IMR-90 (cell line): ENCODE measurements at regions not wholly inside any gene's neighbourhood (a gene's known extent, or its start where the extent isn't known, plus 50 kb on each side); places are given as distances from the start of the nearest gene placed in this dataset.

Source experiments
- CEBPB ChIP-seq: IDR thresholded peaks from 2 replicates; pipeline ENCODE4 v1.6.1; 2012; ENCODE audit warnings: low read depth, low read length, improper control_type of control experiment
- FOS ChIP-seq: fragments of 150-350 bp; IDR thresholded peaks from 2 replicates; pipeline ENCODE4 v1.6.1; 2016; ENCODE audit warnings: low read depth, low read length
- NFE2L2 ChIP-seq: fragments of 150-350 bp; IDR thresholded peaks from 2 replicates; pipeline ENCODE4 v1.6.1; 2016; ENCODE audit warnings: low read depth, mild to moderate bottlenecking, low read length
- POLR2A ChIP-seq: IDR thresholded peaks from 2 replicates; pipeline ENCODE4 v1.6.1; 2012; ENCODE audit warnings: mild to moderate bottlenecking, low read depth, low read length
- RAD21 ChIP-seq: IDR thresholded peaks from 2 replicates; pipeline ENCODE4 v1.6.1; 2012; ENCODE audit warnings: low read length, improper control_type of control experiment
- RCOR1 ChIP-seq: IDR thresholded peaks from 2 replicates; pipeline ENCODE4 v1.6.1; 2012; ENCODE audit warnings: mild to moderate bottlenecking, low read length, improper control_type of control experiment; ENCODE audit not compliant: insufficient replicate concordance
- RFX5 ChIP-seq: IDR thresholded peaks from 2 replicates; pipeline ENCODE4 v1.8.0; 2012; ENCODE audit warnings: low read depth, mild to moderate bottlenecking, low read length, moderate library complexity
- TF ChIP-seq, protein P1 (sequence below): fragments of 150-350 bp; IDR thresholded peaks from 2 replicates; pipeline ENCODE4 v1.6.1; 2017; ENCODE audit warnings: mild to moderate bottlenecking, antibody characterized with exemption, low read length, low read depth
- TF ChIP-seq, protein P2 (sequence below): conservative IDR thresholded peaks from 2 replicates; pipeline ENCODE4 v1.5.1; 2012; ENCODE audit warnings: mild to moderate bottlenecking, low read depth, low read length, improper control_type of control experiment

DNA sequence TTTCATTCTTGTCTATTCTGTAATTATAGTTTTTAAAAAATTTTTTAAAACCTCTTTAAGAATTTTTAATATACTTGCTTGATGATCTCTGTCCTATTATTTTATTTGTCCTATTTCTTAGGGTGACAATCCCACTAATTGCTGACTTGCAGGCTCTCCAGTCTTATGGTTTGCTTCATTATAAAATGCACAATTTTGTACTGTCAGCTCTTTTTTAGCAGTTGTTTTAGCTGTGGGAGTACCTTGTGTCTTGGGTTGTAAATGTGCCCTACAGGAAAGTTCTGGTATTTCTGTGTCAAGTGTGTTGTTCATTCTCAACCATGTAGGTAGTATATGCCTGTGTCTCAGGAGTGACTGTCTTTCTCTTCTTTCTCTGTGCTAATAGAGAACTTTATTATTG lies 118.2 kb upstream of the IL15 start:
- TF ChIP-seq FOS (no peak), RCOR1 (no peak), POLR2A (no peak), NFE2L2 (no peak), RFX5 (no peak), RAD21 (no peak), CEBPB (no peak)
- TF ChIP-seq, protein P1, sequence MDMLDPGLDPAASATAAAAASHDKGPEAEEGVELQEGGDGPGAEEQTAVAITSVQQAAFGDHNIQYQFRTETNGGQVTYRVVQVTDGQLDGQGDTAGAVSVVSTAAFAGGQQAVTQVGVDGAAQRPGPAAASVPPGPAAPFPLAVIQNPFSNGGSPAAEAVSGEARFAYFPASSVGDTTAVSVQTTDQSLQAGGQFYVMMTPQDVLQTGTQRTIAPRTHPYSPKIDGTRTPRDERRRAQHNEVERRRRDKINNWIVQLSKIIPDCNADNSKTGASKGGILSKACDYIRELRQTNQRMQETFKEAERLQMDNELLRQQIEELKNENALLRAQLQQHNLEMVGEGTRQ = no peak
- TF ChIP-seq, protein P2, sequence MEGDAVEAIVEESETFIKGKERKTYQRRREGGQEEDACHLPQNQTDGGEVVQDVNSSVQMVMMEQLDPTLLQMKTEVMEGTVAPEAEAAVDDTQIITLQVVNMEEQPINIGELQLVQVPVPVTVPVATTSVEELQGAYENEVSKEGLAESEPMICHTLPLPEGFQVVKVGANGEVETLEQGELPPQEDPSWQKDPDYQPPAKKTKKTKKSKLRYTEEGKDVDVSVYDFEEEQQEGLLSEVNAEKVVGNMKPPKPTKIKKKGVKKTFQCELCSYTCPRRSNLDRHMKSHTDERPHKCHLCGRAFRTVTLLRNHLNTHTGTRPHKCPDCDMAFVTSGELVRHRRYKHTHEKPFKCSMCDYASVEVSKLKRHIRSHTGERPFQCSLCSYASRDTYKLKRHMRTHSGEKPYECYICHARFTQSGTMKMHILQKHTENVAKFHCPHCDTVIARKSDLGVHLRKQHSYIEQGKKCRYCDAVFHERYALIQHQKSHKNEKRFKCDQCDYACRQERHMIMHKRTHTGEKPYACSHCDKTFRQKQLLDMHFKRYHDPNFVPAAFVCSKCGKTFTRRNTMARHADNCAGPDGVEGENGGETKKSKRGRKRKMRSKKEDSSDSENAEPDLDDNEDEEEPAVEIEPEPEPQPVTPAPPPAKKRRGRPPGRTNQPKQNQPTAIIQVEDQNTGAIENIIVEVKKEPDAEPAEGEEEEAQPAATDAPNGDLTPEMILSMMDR = no peak
